Natural killer cell treated with Interleukin-12 subunit alpha and Interleukin-12 subunit beta and Interleukin-15 and Interleukin-18, amount 100 ng/mL, for 72 hours (primary cell): ENCODE measurements at regions not wholly inside any gene's neighbourhood (a gene's known extent, or its start where the extent isn't known, plus 50 kb on each side); places are given as distances from the start of the nearest gene placed in this dataset.
A peak's percentile ranks its signal among the peaks of the same experiment; 100 is the strongest.

ENCODE experiments used
- ATAC-seq, 2 donors: fragments of 150-1000 bp; cut with Tn5 transposase in 1 of 2; sonication (Bioruptor Pico), chemical (Tn5 transposase) in 1 of 2; 2 replicates each; pipeline ENCODE4 v1.10.0; 2021
- DNase-seq: peaks from one replicate; pipeline ENCODE4 v3.0.0; 2022; ENCODE audit warnings: low spot score
- H3K27ac Mint-ChIP-seq, 2 donors: 1 replicate in 1 of 2; 2 replicates in 1 of 2; pipeline ENCODE4 v1.8.0; 2022; ENCODE audit warnings: mixed read lengths in 2 of 2, mild to moderate bottlenecking in 1 of 2, moderate library complexity in 1 of 2
- H3K27me3 Mint-ChIP-seq, 2 donors: 1 replicate in 1 of 2; 2 replicates in 1 of 2; pipeline ENCODE4 v1.8.0; 2022; ENCODE audit warnings: mixed read lengths in 2 of 2
- H3K36me3 Mint-ChIP-seq: one replicate; pipeline ENCODE4 v1.8.0; 2022; ENCODE audit warnings: mixed read lengths
- H3K4me1 Mint-ChIP-seq, 2 donors: 1 replicate in 1 of 2; 2 replicates in 1 of 2; pipeline ENCODE4 v1.8.0; 2022; ENCODE audit warnings: low read depth in 2 of 2, mixed read lengths in 2 of 2, mild to moderate bottlenecking in 1 of 2
- H3K4me3 Mint-ChIP-seq: one replicate; pipeline ENCODE4 v1.8.0; 2022; ENCODE audit warnings: mixed read lengths
- H3K9me3 Mint-ChIP-seq: 2 replicates; pipeline ENCODE4 v1.8.0; 2022; ENCODE audit warnings: mixed read lengths

- H3K4me1 Mint-ChIP-seq = no peaks in the 10 kb centered on the region
- no peaks in the 10 kb centered on the region for H3K36me3 Mint-ChIP-seq
- H3K27me3 Mint-ChIP-seq = peaks cover 2 to 8% of the 10 kb centered on the region in 2 donors
- H3K27ac Mint-ChIP-seq = no peak overlapping the region
- H3K4me3 Mint-ChIP-seq = no peak overlapping the region
- DNase-seq = no peak
- H3K9me3 Mint-ChIP-seq = no peaks in the 10 kb centered on the region
- no peak for ATAC-seq
Measured at GRCh38 chr7:54810401-54810800, 51.4 kb upstream of the SEC61G start.

GRCh38 chr7:54811041-54811845, 52.2 kb upstream of the SEC61G start:
- no peak for ATAC-seq
- H3K27me3 Mint-ChIP-seq = peaks cover 2 to 13% of the 10 kb centered on the region in 2 donors
- no peak for DNase-seq
- no peak overlapping the region for H3K4me3 Mint-ChIP-seq
- H3K4me1 Mint-ChIP-seq = no peaks in the 10 kb centered on the region
- no peak overlapping the region for H3K27ac Mint-ChIP-seq
- H3K36me3 Mint-ChIP-seq = no peaks in the 10 kb centered on the region
- no peaks in the 10 kb centered on the region for H3K9me3 Mint-ChIP-seq

- Mint-ChIP-seq H3K27ac (no peak overlapping the region), H3K9me3 (peaks cover 1% of the 10 kb centered on the region), H3K4me1 (no peaks in the 10 kb centered on the region), H3K27me3 (peaks cover 0 to 14% of the 10 kb centered on the region in 2 donors), H3K36me3 (no peaks in the 10 kb centered on the region), H3K4me3 (no peak overlapping the region)
- DNase-seq (no peak), ATAC-seq (no peak)
Measured at GRCh38 chr7:54811846-54812254, 52.8 kb upstream of the SEC61G start.

- peaks cover 3% of the 10 kb centered on the region for H3K9me3 Mint-ChIP-seq
- ATAC-seq = no peak
- H3K4me3 Mint-ChIP-seq = no peak overlapping the region
- peaks cover 2 to 23% of the 10 kb centered on the region in 2 donors for H3K27me3 Mint-ChIP-seq
- no peak for DNase-seq
- no peaks in the 10 kb centered on the region for H3K36me3 Mint-ChIP-seq
- no peaks in the 10 kb centered on the region for H3K4me1 Mint-ChIP-seq
- no peak overlapping the region for H3K27ac Mint-ChIP-seq
Measured at GRCh38 chr7:54812756-54813322, 53.8 kb upstream of the SEC61G start.

GRCh38 chr7:54813398-54813797, 54.4 kb upstream of the SEC61G start:
- DNase-seq (no peak), ATAC-seq (no peak)
- no peak overlapping the region for H3K4me3 Mint-ChIP-seq
- H3K27ac Mint-ChIP-seq = no peak overlapping the region
- no peaks in the 10 kb centered on the region for H3K4me1 Mint-ChIP-seq
- H3K9me3 Mint-ChIP-seq = peaks cover 3% of the 10 kb centered on the region
- H3K27me3 Mint-ChIP-seq = peaks cover 2 to 28% of the 10 kb centered on the region in 2 donors
- no peaks in the 10 kb centered on the region for H3K36me3 Mint-ChIP-seq

GRCh38 chr7:54814401-54814800, 55.4 kb upstream of the SEC61G start:
- DNase-seq (no peak), ATAC-seq (no peak)
- Mint-ChIP-seq H3K27ac (no peak overlapping the region), H3K27me3 (peaks cover 2 to 35% of the 10 kb centered on the region in 2 donors), H3K9me3 (peaks cover 3% of the 10 kb centered on the region), H3K4me3 (no peak overlapping the region), H3K36me3 (no peaks in the 10 kb centered on the region), H3K4me1 (no peaks in the 10 kb centered on the region)

- DNase-seq = no peak
- peaks cover 3% of the 10 kb centered on the region for H3K9me3 Mint-ChIP-seq
- H3K27ac Mint-ChIP-seq = no peak overlapping the region
- H3K4me3 Mint-ChIP-seq = no peak overlapping the region
- no peaks in the 10 kb centered on the region for H3K36me3 Mint-ChIP-seq
- H3K4me1 Mint-ChIP-seq = no peaks in the 10 kb centered on the region
- no peak for ATAC-seq
- H3K27me3 Mint-ChIP-seq = peaks cover 4 to 35% of the 10 kb centered on the region in 2 donors
Measured at GRCh38 chr7:54817152-54817551, 58.1 kb upstream of the SEC61G start.

GRCh38 chr7:54823776-54824175, 64.8 kb upstream of the SEC61G start:
- ATAC-seq (no peak), DNase-seq (no peak)
- peaks cover 11 to 36% of the 10 kb centered on the region in 2 donors for H3K27me3 Mint-ChIP-seq
- H3K36me3 Mint-ChIP-seq = no peaks in the 10 kb centered on the region
- no peak overlapping the region for H3K4me3 Mint-ChIP-seq
- H3K27ac Mint-ChIP-seq = no peak overlapping the region
- H3K9me3 Mint-ChIP-seq = no peaks in the 10 kb centered on the region
- no peaks in the 10 kb centered on the region for H3K4me1 Mint-ChIP-seq

- Mint-ChIP-seq H3K27me3 (peaks cover 14 to 33% of the 10 kb centered on the region in 2 donors), H3K27ac (no peak overlapping the region), H3K36me3 (no peaks in the 10 kb centered on the region), H3K9me3 (no peaks in the 10 kb centered on the region), H3K4me3 (no peak overlapping the region), H3K4me1 (no peaks in the 10 kb centered on the region)
- no peak for ATAC-seq
- DNase-seq = no peak
Measured at GRCh38 chr7:54824655-54825054, 65.6 kb upstream of the SEC61G start.

GRCh38 chr7:54825368-54825767, 66.4 kb upstream of the SEC61G start:
- H3K36me3 Mint-ChIP-seq = no peaks in the 10 kb centered on the region
- no peak for ATAC-seq
- no peak overlapping the region for H3K27ac Mint-ChIP-seq
- no peak for DNase-seq
- H3K4me3 Mint-ChIP-seq = no peak overlapping the region
- H3K4me1 Mint-ChIP-seq = no peaks in the 10 kb centered on the region
- peaks cover 3% of the 10 kb centered on the region for H3K9me3 Mint-ChIP-seq
- peaks cover 12 to 33% of the 10 kb centered on the region in 2 donors for H3K27me3 Mint-ChIP-seq

GRCh38 chr7:54827734-54828133, 68.7 kb upstream of the SEC61G start:
- H3K27ac Mint-ChIP-seq = no peak overlapping the region
- no peaks in the 10 kb centered on the region for H3K4me1 Mint-ChIP-seq
- H3K4me3 Mint-ChIP-seq = no peak overlapping the region
- peaks cover 7% of the 10 kb centered on the region for H3K9me3 Mint-ChIP-seq
- peaks cover 12 to 33% of the 10 kb centered on the region in 2 donors for H3K27me3 Mint-ChIP-seq
- ATAC-seq (no peak), DNase-seq (no peak)
- H3K36me3 Mint-ChIP-seq = no peaks in the 10 kb centered on the region

GRCh38 chr7:54831046-54831643, 72.1 kb upstream of the SEC61G start:
- H3K27me3 Mint-ChIP-seq = peaks cover 2 to 8% of the 10 kb centered on the region in 2 donors
- H3K9me3 Mint-ChIP-seq = peaks cover 7% of the 10 kb centered on the region
- no peak overlapping the region for H3K4me3 Mint-ChIP-seq
- no peak for ATAC-seq
- H3K27ac Mint-ChIP-seq = no peak overlapping the region
- H3K4me1 Mint-ChIP-seq = no peaks in the 10 kb centered on the region
- H3K36me3 Mint-ChIP-seq = no peaks in the 10 kb centered on the region
- DNase-seq = no peak

- DNase-seq (no peak), ATAC-seq (no peak)
- Mint-ChIP-seq H3K36me3 (no peaks in the 10 kb centered on the region), H3K27ac (no peak overlapping the region), H3K4me3 (no peak overlapping the region), H3K27me3 (peaks cover 2 to 3% of the 10 kb centered on the region in 2 donors), H3K4me1 (no peaks in the 10 kb centered on the region), H3K9me3 (peaks cover 7% of the 10 kb centered on the region)
Measured at GRCh38 chr7:54831644-54832095, 72.7 kb upstream of the SEC61G start.

- Mint-ChIP-seq H3K4me3 (no peak overlapping the region), H3K4me1 (no peaks in the 10 kb centered on the region), H3K36me3 (no peaks in the 10 kb centered on the region), H3K27me3 (peaks cover 0 to 2% of the 10 kb centered on the region in 2 donors), H3K9me3 (peaks cover 7% of the 10 kb centered on the region), H3K27ac (no peak overlapping the region)
- ATAC-seq = peak in 1 of 2 donors; percentile 33
- DNase-seq = no peak
Measured at GRCh38 chr7:54833001-54833467, 74.0 kb upstream of the SEC61G start.
